Endodermal cell (in vitro differentiated cells): ENCODE measurements at regions not wholly inside any gene's neighbourhood (a gene's known extent, or its start where the extent isn't known, plus 50 kb on each side); places are given as distances from the start of the nearest gene placed in this dataset.

ENCODE experiments used
- DNase-seq: peaks from one replicate; pipeline ENCODE4 v3.0.0-alpha.2; 2017
- H3K27ac ChIP-seq: 2 replicates; pipeline ENCODE4 v1.5.1; 2013; ENCODE audit warnings: mild to moderate bottlenecking, low read depth, low read length, moderate library complexity
- H3K27me3 ChIP-seq: 2 replicates; pipeline ENCODE4 v1.6.1; 2013; ENCODE audit warnings: mild to moderate bottlenecking, low read length, moderate library complexity; ENCODE audit not compliant: insufficient read depth, control insufficient read depth, poor library complexity, severe bottlenecking
- H3K36me3 ChIP-seq: 2 replicates; pipeline ENCODE4 v1.7.0; 2013; ENCODE audit warnings: mild to moderate bottlenecking, low read length, moderate library complexity; ENCODE audit not compliant: control insufficient read depth, insufficient read depth
- H3K4me1 ChIP-seq: one replicate; pipeline ENCODE4 v1.7.0; 2013; ENCODE audit warnings: low read length; ENCODE audit not compliant: control insufficient read depth, insufficient read depth
- H3K4me3 ChIP-seq: 2 replicates; pipeline ENCODE4 v1.5.1; 2013; ENCODE audit warnings: mild to moderate bottlenecking, low read length, moderate library complexity
- H3K9ac ChIP-seq: 2 replicates; pipeline ENCODE4 v1.6.1; 2013; ENCODE audit warnings: mild to moderate bottlenecking, low read length, moderate library complexity; ENCODE audit not compliant: poor library complexity, severe bottlenecking; ENCODE audit errors: extremely low read depth
- H3K9me3 ChIP-seq: 2 replicates; pipeline ENCODE4 v1.6.1; 2013; ENCODE audit warnings: mild to moderate bottlenecking, low read length, moderate library complexity; ENCODE audit not compliant: control insufficient read depth
- H3K27ac Mint-ChIP-seq: 2 replicates; pipeline ENCODE4 v1.8.0; 2020; ENCODE audit warnings: mixed read lengths
- H3K27me3 Mint-ChIP-seq: 2 replicates; pipeline ENCODE4 v1.8.0; 2021; ENCODE audit warnings: mild to moderate bottlenecking, mixed read lengths; ENCODE audit not compliant: insufficient read depth
- H3K36me3 Mint-ChIP-seq: 2 replicates; pipeline ENCODE4 v1.8.0; 2020; ENCODE audit warnings: low read depth, mixed read lengths
- H3K4me1 Mint-ChIP-seq: 2 replicates; pipeline ENCODE4 v1.8.0; 2020; ENCODE audit warnings: mixed read lengths
- H3K4me3 Mint-ChIP-seq: 2 replicates; pipeline ENCODE4 v1.8.0; 2020; ENCODE audit warnings: mild to moderate bottlenecking, moderate library complexity, mixed read lengths
- H3K9me3 Mint-ChIP-seq: 2 replicates; pipeline ENCODE4 v1.8.0; 2020; ENCODE audit warnings: mild to moderate bottlenecking, mixed read lengths
- WGBS, 2 experiments: methylation state at CpG; one replicate each; pipeline versions ENCODE4 v1.1.5 to v1.1.7; 2013; ENCODE audit warnings: missing lambda C conversion rate in 2 of 2, mixed read lengths in 1 of 2; ENCODE audit not compliant: insufficient coverage in 1 of 2, insufficient read length in 1 of 2; 5-methylcytosine and 5-hydroxymethylcytosine counted together
- TF ChIP-seq, protein P1 (sequence below): fragments of 200-600 bp; sonication (generic); conservative IDR thresholded peaks from 2 replicates; pipeline ENCODE4 v1.5.0; 2021; ENCODE audit warnings: antibody characterized with exemption, mild to moderate bottlenecking

DNA sequence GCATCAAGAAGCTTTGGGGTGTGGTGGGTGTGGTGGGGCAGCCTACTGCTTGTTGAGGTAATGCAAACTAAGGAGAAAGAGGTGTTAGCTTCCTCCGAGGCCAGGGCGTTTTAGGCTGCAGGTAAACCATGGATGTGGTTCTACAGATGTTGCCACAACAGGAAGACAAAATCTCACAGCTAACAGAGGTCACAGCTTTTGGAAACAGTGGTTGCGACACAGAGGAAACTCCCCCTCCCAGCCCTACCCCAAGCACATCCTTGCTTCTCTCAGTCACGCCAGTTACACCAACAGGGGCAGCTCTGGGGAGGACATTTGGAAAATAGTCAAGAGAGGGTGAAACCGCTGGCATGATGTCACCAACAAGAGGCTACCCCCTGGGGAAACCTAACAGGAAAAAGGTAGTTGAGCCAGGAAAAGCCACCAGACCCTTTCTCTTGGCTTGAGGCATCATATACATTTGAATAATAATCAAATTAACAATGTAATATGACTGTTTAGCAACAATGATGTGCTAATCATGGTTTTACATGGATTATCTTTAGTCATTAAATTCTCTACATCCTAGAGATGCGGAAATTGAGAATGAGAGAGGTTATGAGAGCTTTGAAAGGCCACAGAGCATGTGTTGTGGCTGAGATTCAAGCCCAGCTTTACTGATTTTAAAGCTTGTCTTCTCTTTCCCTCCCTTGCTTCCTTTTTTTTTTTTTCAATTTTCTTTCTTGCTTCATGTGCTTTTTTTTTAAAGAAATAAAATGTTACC lies 82.2 kb upstream of the IL12B start:
- Histone ChIP-seq H3K27ac (no peak overlapping the region), H3K4me1 (peaks cover 5% of the 10 kb centered on the region), H3K36me3 (no peaks in the 10 kb centered on the region), H3K4me3 (no peak overlapping the region), H3K9ac (no peak overlapping the region), H3K27me3 (no peaks in the 10 kb centered on the region), H3K9me3 (no peaks in the 10 kb centered on the region)
- Mint-ChIP-seq H3K9me3 (no peaks in the 10 kb centered on the region), H3K36me3 (no peaks in the 10 kb centered on the region), H3K4me3 (no peak overlapping the region), H3K4me1 (peaks cover 42% of the 10 kb centered on the region), H3K27ac (no peak overlapping the region), H3K27me3 (no peaks in the 10 kb centered on the region)
- WGBS, 2 experiments, result 75 to 76% methylated on average over 4 to 6 of the region's 6 CpGs
- TF ChIP-seq, protein P1, sequence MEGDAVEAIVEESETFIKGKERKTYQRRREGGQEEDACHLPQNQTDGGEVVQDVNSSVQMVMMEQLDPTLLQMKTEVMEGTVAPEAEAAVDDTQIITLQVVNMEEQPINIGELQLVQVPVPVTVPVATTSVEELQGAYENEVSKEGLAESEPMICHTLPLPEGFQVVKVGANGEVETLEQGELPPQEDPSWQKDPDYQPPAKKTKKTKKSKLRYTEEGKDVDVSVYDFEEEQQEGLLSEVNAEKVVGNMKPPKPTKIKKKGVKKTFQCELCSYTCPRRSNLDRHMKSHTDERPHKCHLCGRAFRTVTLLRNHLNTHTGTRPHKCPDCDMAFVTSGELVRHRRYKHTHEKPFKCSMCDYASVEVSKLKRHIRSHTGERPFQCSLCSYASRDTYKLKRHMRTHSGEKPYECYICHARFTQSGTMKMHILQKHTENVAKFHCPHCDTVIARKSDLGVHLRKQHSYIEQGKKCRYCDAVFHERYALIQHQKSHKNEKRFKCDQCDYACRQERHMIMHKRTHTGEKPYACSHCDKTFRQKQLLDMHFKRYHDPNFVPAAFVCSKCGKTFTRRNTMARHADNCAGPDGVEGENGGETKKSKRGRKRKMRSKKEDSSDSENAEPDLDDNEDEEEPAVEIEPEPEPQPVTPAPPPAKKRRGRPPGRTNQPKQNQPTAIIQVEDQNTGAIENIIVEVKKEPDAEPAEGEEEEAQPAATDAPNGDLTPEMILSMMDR, result no peak
- peak; percentile 55 for DNase-seq

DNA sequence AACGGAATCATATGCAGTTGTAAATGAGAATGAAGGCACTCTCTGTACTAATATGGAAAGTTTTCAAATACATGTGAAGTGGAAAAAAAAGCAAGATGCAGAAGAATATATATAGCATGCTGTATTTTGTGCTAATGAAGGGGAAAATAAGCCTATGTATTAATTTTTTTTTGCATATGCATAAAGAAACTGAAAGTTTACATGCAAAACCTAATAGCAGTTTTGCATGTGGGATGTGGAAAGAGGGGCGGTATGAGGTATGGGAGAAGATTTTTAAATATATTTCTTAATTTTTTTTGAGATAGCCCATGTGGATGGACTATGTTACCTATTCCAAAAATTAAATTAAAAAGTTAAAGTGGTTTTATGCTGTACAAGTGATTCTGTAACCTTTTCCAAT lies 83.7 kb upstream of the IL12B start:
- TF ChIP-seq, protein P1, result no peak
- Mint-ChIP-seq H3K27me3 (no peaks in the 10 kb centered on the region), H3K4me3 (no peak overlapping the region), H3K4me1 (peaks cover 43% of the 10 kb centered on the region), H3K9me3 (no peaks in the 10 kb centered on the region), H3K27ac (no peak overlapping the region), H3K36me3 (no peaks in the 10 kb centered on the region)
- no peaks in the 10 kb centered on the region for H3K36me3 ChIP-seq
- peaks cover 10% of the 10 kb centered on the region for H3K4me1 ChIP-seq
- no peak overlapping the region for H3K9ac ChIP-seq
- 97 to 100% methylated on average over 1 to 2 of the region's 2 CpGs for WGBS, 2 experiments
- no peak overlapping the region for H3K27ac ChIP-seq
- H3K9me3 ChIP-seq, result no peaks in the 10 kb centered on the region
- H3K27me3 ChIP-seq, result no peaks in the 10 kb centered on the region
- DNase-seq, result no peak
- H3K4me3 ChIP-seq, result no peak overlapping the region

DNA sequence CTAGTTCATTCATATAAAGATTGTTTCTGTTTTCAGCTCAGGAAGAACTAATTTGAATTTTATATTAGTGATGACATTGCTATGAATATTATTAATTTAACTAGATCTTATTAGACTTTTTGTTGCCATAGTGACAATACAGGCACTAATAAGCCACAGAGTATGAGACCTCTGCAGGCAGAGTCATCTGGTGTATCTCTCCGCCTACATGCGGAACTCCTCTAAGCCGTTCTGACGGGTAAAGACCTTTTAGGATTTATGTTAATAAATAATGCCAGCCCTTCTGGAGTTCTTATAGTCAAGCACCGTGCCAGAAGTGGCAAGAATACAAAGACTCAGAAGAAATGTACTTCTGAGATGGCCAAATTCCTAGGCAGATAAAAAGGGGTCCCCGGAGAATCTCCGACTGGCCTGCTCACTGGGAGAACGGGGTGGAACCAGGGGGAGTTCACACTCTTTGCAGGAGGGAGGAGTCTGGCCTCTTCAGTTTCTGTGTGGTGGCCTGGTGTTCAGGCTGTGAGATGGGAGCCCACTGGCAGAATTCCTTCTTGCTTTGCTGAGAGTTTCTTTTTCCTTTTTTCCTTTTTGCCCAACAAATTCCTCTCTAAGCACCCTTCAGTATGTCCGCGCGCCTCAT lies 85.1 kb upstream of the IL12B start:
- Histone ChIP-seq H3K36me3 (no peaks in the 10 kb centered on the region), H3K9ac (no peak overlapping the region), H3K27ac (no peak overlapping the region), H3K27me3 (no peaks in the 10 kb centered on the region), H3K4me1 (peaks cover 16% of the 10 kb centered on the region), H3K4me3 (no peak overlapping the region), H3K9me3 (no peaks in the 10 kb centered on the region)
- Mint-ChIP-seq H3K4me1 (peaks cover 43% of the 10 kb centered on the region), H3K36me3 (no peaks in the 10 kb centered on the region), H3K27ac (peak overlapping the region; percentile 75), H3K27me3 (no peaks in the 10 kb centered on the region), H3K4me3 (no peak overlapping the region), H3K9me3 (no peaks in the 10 kb centered on the region)
- peak; percentile 48 for DNase-seq
- WGBS, 2 experiments, result 90 to 91% methylated on average over 7 to 11 of the region's 11 CpGs
- TF ChIP-seq, protein P1, result no peak
